ENCODE measurements at regions not wholly inside any gene's neighbourhood (a gene's known extent, or its start where the extent isn't known, plus 50 kb on each side); places are given as distances from the start of the nearest gene placed in this dataset.
"Not testable (repeated sequence)": the region's sequence is repeated elsewhere in the genome, so short reads cannot be mapped to it uniquely, and the experiment has no call there.

- Histone ChIP-seq H3K27me3 (ENCODE audit: control insufficient read depth, insufficient read depth, low read length) (no peaks in the 10 kb centered on the region), H3K9ac (ENCODE audit: low read depth, low read length) (no peak overlapping the region), H3K4me1 (ENCODE audit: control insufficient read depth, insufficient read depth, low read length) (peaks cover 13% of the 10 kb centered on the region), H3K9me3 (ENCODE audit: control insufficient read depth, insufficient read depth, low read length) (no peaks in the 10 kb centered on the region), H3K4me3 (ENCODE audit: low read depth, low read length) (no peak overlapping the region), H3K27ac (ENCODE audit: low read depth, low read length) (no peak overlapping the region), H3K36me3 (ENCODE audit: control insufficient read depth, insufficient read depth, low read length) (no peaks in the 10 kb centered on the region)
These were observed 307.8 kb upstream of the PAPPA start for GRCh38 chr9:115845648-115846312.

DNA sequence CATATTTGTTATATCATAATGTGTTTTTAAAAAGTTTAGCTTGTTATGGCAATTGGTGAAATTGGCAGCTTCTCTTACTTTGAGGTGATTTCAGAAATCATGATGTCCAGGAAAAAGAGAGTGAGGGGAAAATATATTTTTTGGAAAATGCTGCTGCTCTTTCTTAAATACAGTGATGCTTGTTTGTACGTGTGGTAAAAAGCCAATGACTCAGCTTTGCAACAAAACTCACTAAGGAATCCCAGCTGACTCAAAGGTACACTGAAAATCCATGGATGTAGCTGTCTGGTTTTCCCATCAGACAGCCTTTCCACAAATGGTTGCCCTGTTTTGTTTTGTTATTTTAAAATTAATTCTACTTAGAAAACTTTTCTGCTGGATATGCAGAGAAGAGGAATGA, 306.4 kb upstream of the PAPPA start:
- no peak overlapping the region for H3K4me3 ChIP-seq (ENCODE audit: low read depth, low read length)

DNA sequence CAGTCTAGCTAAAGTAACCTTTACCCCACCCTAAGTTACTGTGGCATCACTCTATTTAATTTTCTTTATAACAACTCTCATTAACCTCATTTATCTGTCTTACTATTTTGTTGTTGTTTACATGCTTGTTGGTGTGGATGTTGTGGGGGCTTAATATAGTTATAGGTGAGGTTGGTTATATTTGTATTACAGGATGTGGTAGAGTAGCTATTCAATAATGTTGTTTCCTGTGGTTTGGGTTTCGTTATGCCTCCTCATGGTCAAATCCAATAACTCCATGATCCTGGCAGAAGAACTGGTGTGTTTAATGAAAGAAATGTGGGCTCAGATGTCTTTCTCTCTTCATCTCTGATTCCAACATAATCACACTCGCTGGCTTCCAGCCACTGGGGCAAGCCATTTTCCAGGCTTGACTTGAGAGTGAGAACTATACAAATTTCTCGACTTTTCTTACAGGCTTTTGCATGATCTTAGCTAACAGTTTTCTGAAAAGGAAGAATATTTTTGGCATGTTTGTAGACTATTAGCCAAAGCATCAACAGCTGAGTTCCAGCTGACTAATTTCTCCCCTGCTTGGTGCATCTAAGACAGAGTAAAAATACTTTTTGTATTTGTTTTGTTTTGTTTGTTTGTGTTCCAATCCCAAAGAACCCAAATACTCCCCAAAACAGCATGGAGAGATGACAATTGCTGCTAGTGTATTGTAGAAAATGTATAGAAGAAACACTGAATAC, 303.7 kb upstream of the PAPPA start:
- Histone ChIP-seq H3K4me1 (ENCODE audit: control insufficient read depth, insufficient read depth, low read length) (peaks cover 13% of the 10 kb centered on the region), H3K4me3 (ENCODE audit: low read depth, low read length) (no peak overlapping the region), H3K9me3 (ENCODE audit: control insufficient read depth, insufficient read depth, low read length) (no peaks in the 10 kb centered on the region), H3K9ac (ENCODE audit: low read depth, low read length) (no peak overlapping the region), H3K27ac (ENCODE audit: low read depth, low read length) (no peak overlapping the region), H3K27me3 (ENCODE audit: control insufficient read depth, insufficient read depth, low read length) (no peaks in the 10 kb centered on the region), H3K36me3 (ENCODE audit: control insufficient read depth, insufficient read depth, low read length) (no peaks in the 10 kb centered on the region)

More for the DNA sequence above, 306.4 kb upstream of the PAPPA start:
- Histone ChIP-seq H3K9me3 (ENCODE audit: control insufficient read depth, insufficient read depth, low read length) (no peaks in the 10 kb centered on the region), H3K4me1 (ENCODE audit: control insufficient read depth, insufficient read depth, low read length) (peaks cover 13% of the 10 kb centered on the region), H3K27ac (ENCODE audit: low read depth, low read length) (no peak overlapping the region), H3K9ac (ENCODE audit: low read depth, low read length) (no peak overlapping the region), H3K36me3 (ENCODE audit: control insufficient read depth, insufficient read depth, low read length) (no peaks in the 10 kb centered on the region), H3K27me3 (ENCODE audit: control insufficient read depth, insufficient read depth, low read length) (no peaks in the 10 kb centered on the region)

DNA sequence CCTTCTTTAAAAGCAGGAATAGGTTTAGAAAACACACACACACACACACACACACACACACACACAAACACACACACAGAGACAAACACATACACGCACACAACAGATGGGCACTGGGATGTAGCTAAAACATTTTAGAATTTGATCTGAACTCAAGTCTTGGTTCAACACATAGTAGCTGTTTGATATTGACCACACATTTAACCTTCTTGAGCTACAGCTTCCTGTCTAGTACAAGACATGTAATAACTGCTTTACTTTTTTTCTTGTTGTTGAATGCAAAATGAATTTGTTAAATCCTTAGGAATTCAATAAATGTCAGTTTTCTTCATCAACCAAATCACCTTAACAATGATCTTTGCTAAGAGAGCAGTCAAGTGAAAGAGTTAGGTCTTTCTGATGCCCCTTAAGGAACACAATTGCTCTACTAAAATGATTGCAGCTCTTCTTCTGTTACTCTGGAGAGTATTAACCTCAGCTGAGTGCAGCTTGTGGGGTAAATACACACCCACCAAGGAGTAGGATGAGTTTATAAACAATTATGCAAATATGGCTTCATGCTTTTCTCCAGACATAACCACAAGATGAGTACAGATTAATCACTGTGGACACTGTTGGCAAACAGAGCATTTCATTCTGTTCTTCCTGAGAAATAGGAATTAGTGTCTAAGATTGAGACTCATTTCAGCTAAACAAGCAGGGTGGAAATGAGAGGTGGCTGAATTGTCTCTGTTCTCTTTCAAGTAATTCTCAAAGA, 302.9 kb upstream of the PAPPA start:
- Histone ChIP-seq H3K4me3 (ENCODE audit: low read depth, low read length) (no peak overlapping the region), H3K36me3 (ENCODE audit: control insufficient read depth, insufficient read depth, low read length) (no peaks in the 10 kb centered on the region), H3K27ac (ENCODE audit: low read depth, low read length) (no peak overlapping the region), H3K27me3 (ENCODE audit: control insufficient read depth, insufficient read depth, low read length) (no peaks in the 10 kb centered on the region), H3K9me3 (ENCODE audit: control insufficient read depth, insufficient read depth, low read length) (no peaks in the 10 kb centered on the region), H3K9ac (ENCODE audit: low read depth, low read length) (no peak overlapping the region), H3K4me1 (ENCODE audit: control insufficient read depth, insufficient read depth, low read length) (peaks cover 11% of the 10 kb centered on the region)

DNA sequence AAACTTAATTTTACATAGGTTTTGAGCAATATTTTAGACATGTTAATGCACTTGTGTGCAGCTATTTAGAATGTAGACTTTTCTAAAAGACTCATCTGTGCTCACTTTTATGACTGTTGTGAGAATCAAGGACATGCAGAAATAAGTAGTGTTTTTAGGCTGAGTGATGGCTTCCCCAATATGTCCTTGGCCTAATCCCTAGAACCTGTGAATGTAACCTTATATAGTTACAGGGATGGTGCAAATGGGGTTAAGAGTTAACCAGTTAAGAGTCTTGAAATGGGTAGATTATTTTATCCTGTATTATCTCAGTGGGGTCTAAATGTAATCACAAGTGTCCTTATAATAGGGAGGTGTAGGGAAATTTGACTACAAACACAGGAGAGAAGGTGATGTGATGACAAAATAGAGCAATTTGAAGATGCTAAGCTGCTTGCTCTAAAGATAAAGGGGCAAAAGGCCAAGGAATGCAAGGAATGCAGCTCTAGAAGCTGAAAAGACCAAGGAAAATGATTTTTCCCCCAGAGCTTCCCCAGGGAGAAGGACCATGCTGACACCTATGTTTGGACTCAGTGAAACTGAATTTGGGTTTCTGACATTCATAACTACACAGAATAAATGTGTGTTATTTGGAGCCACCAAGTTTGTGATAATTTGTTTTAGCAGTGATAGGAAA, 298.0 kb upstream of the PAPPA start:
- Histone ChIP-seq H3K9ac (ENCODE audit: low read depth, low read length) (no peak overlapping the region), H3K36me3 (ENCODE audit: control insufficient read depth, insufficient read depth, low read length) (no peaks in the 10 kb centered on the region), H3K27ac (ENCODE audit: low read depth, low read length) (no peak overlapping the region)

GRCh38 chr9:115858421-115858820, 295.2 kb upstream of the PAPPA start:
- H3K4me1 ChIP-seq (ENCODE audit: control insufficient read depth, insufficient read depth, low read length): peaks cover 23% of the 10 kb centered on the region
- not testable (repeated sequence) for H3K27ac ChIP-seq (ENCODE audit: low read depth, low read length); H3K36me3 ChIP-seq (ENCODE audit: control insufficient read depth, insufficient read depth, low read length); H3K4me3 ChIP-seq (ENCODE audit: low read depth, low read length); H3K9ac ChIP-seq (ENCODE audit: low read depth, low read length); H3K27me3 ChIP-seq (ENCODE audit: control insufficient read depth, insufficient read depth, low read length); H3K9me3 ChIP-seq (ENCODE audit: control insufficient read depth, insufficient read depth, low read length)

More for the DNA sequence above, 298.0 kb upstream of the PAPPA start:
- H3K4me1 ChIP-seq (ENCODE audit: control insufficient read depth, insufficient read depth, low read length): peaks cover 16% of the 10 kb centered on the region
- no peak overlapping the region; the same call in 1 of the 2 replicates for H3K4me3 ChIP-seq (ENCODE audit: low read depth, low read length)
- H3K27me3 ChIP-seq (ENCODE audit: control insufficient read depth, insufficient read depth, low read length): no peaks in the 10 kb centered on the region
- H3K9me3 ChIP-seq (ENCODE audit: control insufficient read depth, insufficient read depth, low read length): no peaks in the 10 kb centered on the region

DNA sequence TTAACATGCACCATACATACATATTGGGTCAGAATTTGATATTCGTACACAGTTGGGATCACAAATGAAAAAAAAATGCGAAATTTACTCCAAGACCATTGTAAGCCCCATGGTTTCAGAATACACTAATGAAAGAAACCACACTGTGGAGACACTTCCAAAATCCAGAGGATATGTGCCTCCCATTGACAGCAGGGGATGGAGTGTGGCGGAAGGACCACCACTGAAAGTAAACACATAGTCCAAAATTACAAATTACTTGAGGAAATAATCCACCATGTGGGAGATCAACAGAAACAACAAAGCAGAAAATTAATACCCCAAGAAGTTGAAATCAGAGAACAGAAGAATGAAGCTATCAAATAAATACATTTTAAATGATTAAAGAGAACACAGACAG, 291.6 kb upstream of the PAPPA start:
- H3K4me1 ChIP-seq (ENCODE audit: control insufficient read depth, insufficient read depth, low read length): peaks cover 10% of the 10 kb centered on the region; the same call in 1 of the 2 replicates
- no peak overlapping the region for H3K9ac ChIP-seq (ENCODE audit: low read depth, low read length)
- H3K4me3 ChIP-seq (ENCODE audit: low read depth, low read length): no peak overlapping the region
- H3K9me3 ChIP-seq (ENCODE audit: control insufficient read depth, insufficient read depth, low read length): no peaks in the 10 kb centered on the region
- H3K36me3 ChIP-seq (ENCODE audit: control insufficient read depth, insufficient read depth, low read length): no peaks in the 10 kb centered on the region
- no peaks in the 10 kb centered on the region for H3K27me3 ChIP-seq (ENCODE audit: control insufficient read depth, insufficient read depth, low read length)
- no peak overlapping the region for H3K27ac ChIP-seq (ENCODE audit: low read depth, low read length)

DNA sequence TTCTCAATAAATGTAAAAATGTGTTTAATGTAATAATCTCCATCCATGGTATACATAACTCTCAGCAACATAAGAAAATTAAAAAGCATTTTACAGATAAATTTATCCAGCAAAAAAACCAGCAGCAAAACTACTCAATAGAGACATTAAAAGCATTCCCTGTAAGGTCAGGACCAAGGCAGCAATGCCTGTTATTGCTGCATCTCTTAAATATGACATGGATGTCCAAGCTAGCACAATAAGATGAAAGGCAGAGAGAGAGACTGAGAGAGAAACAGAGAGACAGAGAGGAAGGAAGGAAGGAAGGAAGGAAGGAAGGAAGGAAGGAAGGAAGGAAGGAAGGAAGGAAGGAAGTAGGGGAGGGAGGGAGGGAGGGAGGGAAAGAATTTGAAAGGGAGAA, 289.0 kb upstream of the PAPPA start:
- no peak overlapping the region for H3K4me3 ChIP-seq (ENCODE audit: low read depth, low read length)
- no peaks in the 10 kb centered on the region for H3K9me3 ChIP-seq (ENCODE audit: control insufficient read depth, insufficient read depth, low read length)
- H3K36me3 ChIP-seq (ENCODE audit: control insufficient read depth, insufficient read depth, low read length): no peaks in the 10 kb centered on the region
- no peak overlapping the region for H3K9ac ChIP-seq (ENCODE audit: low read depth, low read length)
- H3K4me1 ChIP-seq (ENCODE audit: control insufficient read depth, insufficient read depth, low read length): peaks cover 10% of the 10 kb centered on the region; the same call in 1 of the 2 replicates
- H3K27me3 ChIP-seq (ENCODE audit: control insufficient read depth, insufficient read depth, low read length): no peaks in the 10 kb centered on the region
- no peak overlapping the region for H3K27ac ChIP-seq (ENCODE audit: low read depth, low read length)

- H3K9me3 ChIP-seq (ENCODE audit: control insufficient read depth, insufficient read depth, low read length): no peaks in the 10 kb centered on the region
- H3K27me3 ChIP-seq (ENCODE audit: control insufficient read depth, insufficient read depth, low read length): no peaks in the 10 kb centered on the region
- H3K27ac ChIP-seq (ENCODE audit: low read depth, low read length): no peak overlapping the region
- no peaks in the 10 kb centered on the region for H3K36me3 ChIP-seq (ENCODE audit: control insufficient read depth, insufficient read depth, low read length)
- peaks cover 16% of the 10 kb centered on the region; the same call in 1 of the 2 replicates for H3K4me1 ChIP-seq (ENCODE audit: control insufficient read depth, insufficient read depth, low read length)
- H3K4me3 ChIP-seq (ENCODE audit: low read depth, low read length): no peak overlapping the region
- no peak overlapping the region for H3K9ac ChIP-seq (ENCODE audit: low read depth, low read length)
These were observed 286.3 kb upstream of the PAPPA start for GRCh38 chr9:115867326-115867725.

DNA sequence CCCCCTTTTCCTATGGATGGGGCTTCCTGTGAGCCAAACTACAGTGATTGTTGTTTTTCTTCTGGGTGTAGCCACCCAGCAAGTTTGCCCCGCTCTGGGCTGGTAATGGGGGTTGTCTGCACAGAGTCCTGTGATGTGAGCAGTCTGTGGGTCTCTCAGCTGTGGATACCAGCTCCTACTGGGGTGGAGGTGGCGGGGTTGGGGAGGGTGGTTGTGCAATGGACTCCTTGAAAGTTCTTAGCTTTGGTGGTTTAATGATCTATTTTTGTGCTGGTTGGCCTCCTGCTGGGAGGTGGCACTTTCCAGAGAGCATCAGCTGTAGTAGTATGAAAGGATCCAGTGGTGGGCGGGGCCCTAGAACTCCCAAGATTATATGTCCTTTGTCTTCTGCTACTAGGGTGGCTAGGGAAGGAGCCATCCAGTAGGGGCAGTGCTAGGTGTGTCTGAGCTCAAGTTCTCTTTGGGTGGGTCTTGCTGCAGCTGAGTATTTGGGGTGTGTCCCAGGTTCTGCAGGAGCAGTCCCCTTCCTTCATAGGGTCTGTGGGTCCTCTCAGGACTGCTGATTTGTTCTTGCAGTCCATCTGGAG, 275.6 kb upstream of the PAPPA start:
- no peaks in the 10 kb centered on the region for H3K36me3 ChIP-seq (ENCODE audit: control insufficient read depth, insufficient read depth, low read length)
- H3K9me3 ChIP-seq (ENCODE audit: control insufficient read depth, insufficient read depth, low read length): no peaks in the 10 kb centered on the region
- no peaks in the 10 kb centered on the region for H3K4me1 ChIP-seq (ENCODE audit: control insufficient read depth, insufficient read depth, low read length)
- H3K27ac ChIP-seq (ENCODE audit: low read depth, low read length): no peak overlapping the region
- no peaks in the 10 kb centered on the region for H3K27me3 ChIP-seq (ENCODE audit: control insufficient read depth, insufficient read depth, low read length)
- H3K4me3 ChIP-seq (ENCODE audit: low read depth, low read length): no peak overlapping the region
- H3K9ac ChIP-seq (ENCODE audit: low read depth, low read length): no peak overlapping the region

Data from HUES48 (cell line).